ENCODE measurements at regions not wholly inside any gene's neighbourhood (a gene's known extent, or its start where the extent isn't known, plus 50 kb on each side); places are given as distances from the start of the nearest gene placed in this dataset.
"Not testable (repeated sequence)": the region's sequence is repeated elsewhere in the genome, so short reads cannot be mapped to it uniquely, and the experiment has no call there.

- no TSS peak for BruUV-seq (replicated peaks)
- H3K36me3 ChIP-seq (ENCODE audit: control insufficient read depth in 2 of 2, extremely low read depth in 1 of 2, insufficient read depth in 2 of 2, low read length in 2 of 2): no peaks in the 10 kb centered on the region
- ChIA-PET POLR2A (no interaction called here), CTCF (no interaction called here)
- no peak overlapping the region for H3K27ac ChIP-seq (ENCODE audit: insufficient read depth, low read depth, low read length)
- H3K9ac ChIP-seq (replicated peaks; ENCODE audit: extremely low read depth, insufficient read depth, low read length): no peak overlapping the region
- no peak overlapping the region for H2AFZ ChIP-seq (ENCODE audit: low read depth, low read length)
- no peaks in the 10 kb centered on the region for H4K20me1 ChIP-seq (replicated peaks; ENCODE audit: control insufficient read depth, extremely low read depth, insufficient read depth, low read length)
- dilution Hi-C loops (cut with MboI; ENCODE audit: extremely low pct_ligation_motif_present, low sequenced_read_pairs) (no loop called here), intact Hi-C loops (cut with micrococcal nuclease) (no loop called here)
- TF ChIP-seq GATA2 (IDR thresholded peaks at IDR 0.05; ENCODE audit: insufficient read depth, insufficient read length, low read depth, low read length): no peak
- TF ChIP-seq FOS (IDR thresholded peaks at IDR 0.05; ENCODE audit: borderline replicate concordance, insufficient read depth, low read length): no peak
- TF ChIP-seq MAX (IDR thresholded peaks at IDR 0.05; ENCODE audit: insufficient read depth, insufficient read length): no peak
- no peak for TF ChIP-seq POLR2AphosphoS5 (IDR thresholded peaks at IDR 0.05; ENCODE audit: insufficient read depth, low read depth, low read length)
- no peak for TF ChIP-seq EZH2 (IDR thresholded peaks at IDR 0.05; ENCODE audit: borderline replicate concordance, low read depth, low read length, severe bottlenecking)
- no peak for TF ChIP-seq POLR2A (IDR thresholded peaks at IDR 0.05; ENCODE audit: low read depth, low read length)
- no peaks in the 10 kb centered on the region for H3K9me3 ChIP-seq (replicated peaks; ENCODE audit: control insufficient read depth, insufficient read depth, low read length)
- no peak for DNase-seq (ENCODE audit: low read depth, low spot score)
- no peaks in the 10 kb centered on the region for H3K27me3 ChIP-seq (ENCODE audit: control insufficient read depth in 2 of 2, insufficient read depth in 2 of 2, low read length in 2 of 2)
- H3K4me2 ChIP-seq (ENCODE audit: insufficient read depth, low read length): no peak overlapping the region
- H3K4me3 ChIP-seq (replicated peaks in 1 of 3; ENCODE audit: insufficient read depth in 1 of 3, low read depth in 1 of 3, low read length in 3 of 3): no peak overlapping the region
- FAIRE-seq: no peak
- no peaks in the 10 kb centered on the region for H3K4me1 ChIP-seq (ENCODE audit: control insufficient read depth, extremely low read depth, insufficient read depth, low read length)
- no peaks in the 10 kb centered on the region for H3K79me2 ChIP-seq (ENCODE audit: control insufficient read depth, insufficient read depth, low read length)
- H3K9me1 ChIP-seq (replicated peaks; ENCODE audit: control insufficient read depth, extremely low read depth, insufficient read depth, low read length): no peaks in the 10 kb centered on the region
Measured at GRCh38 chr5:67921004-67921601, 294.5 kb upstream of the PIK3R1 start.

GRCh38 chr5:67919532-67919931, 296.0 kb upstream of the PIK3R1 start:
- DNase-seq (ENCODE audit: low read depth, low spot score); CTCF ChIA-PET; H3K79me2 ChIP-seq (ENCODE audit: control insufficient read depth, insufficient read depth, low read length); H3K9ac ChIP-seq (replicated peaks; ENCODE audit: extremely low read depth, insufficient read depth, low read length); BruUV-seq (replicated peaks); H3K4me1 ChIP-seq (ENCODE audit: control insufficient read depth, extremely low read depth, insufficient read depth, low read length); POLR2A ChIA-PET; H3K9me3 ChIP-seq (replicated peaks; ENCODE audit: control insufficient read depth, insufficient read depth, low read length); H3K27me3 ChIP-seq (ENCODE audit: control insufficient read depth in 2 of 2, insufficient read depth in 2 of 2, low read length in 2 of 2); dilution Hi-C loops (cut with MboI; ENCODE audit: extremely low pct_ligation_motif_present, low sequenced_read_pairs); H4K20me1 ChIP-seq (replicated peaks; ENCODE audit: control insufficient read depth, extremely low read depth, insufficient read depth, low read length); H3K4me2 ChIP-seq (ENCODE audit: insufficient read depth, low read length); H3K27ac ChIP-seq (ENCODE audit: insufficient read depth, low read depth, low read length); FAIRE-seq; H3K4me3 ChIP-seq (replicated peaks in 1 of 3; ENCODE audit: insufficient read depth in 1 of 3, low read depth in 1 of 3, low read length in 3 of 3); H3K9me1 ChIP-seq (replicated peaks; ENCODE audit: control insufficient read depth, extremely low read depth, insufficient read depth, low read length); H3K36me3 ChIP-seq (ENCODE audit: control insufficient read depth in 2 of 2, extremely low read depth in 1 of 2, insufficient read depth in 2 of 2, low read length in 2 of 2); H2AFZ ChIP-seq (ENCODE audit: low read depth, low read length): not testable (repeated sequence)
- intact Hi-C loops (cut with micrococcal nuclease): loop anchor here (10.0 kb wide), 1 partner anchor 525 kb away; no protein-coding TSS in a partner anchor

All from endothelial cell of umbilical vein (primary cell).